ENCODE measurements at regions not wholly inside any gene's neighbourhood (a gene's known extent, or its start where the extent isn't known, plus 50 kb on each side); places are given as distances from the start of the nearest gene placed in this dataset.

GRCh38 chr4:4641254-4641653 is 99.4 kb upstream of the STX18 start:
- TF ChIP-seq CTCF (IDR thresholded peaks at IDR 0.05) (no peak), POLR2A (IDR thresholded peaks at IDR 0.05) (no peak)

Data from esophagus squamous epithelium (tissue), 4 donors.